ENCODE measurements at regions not wholly inside any gene's neighbourhood (a gene's known extent, or its start where the extent isn't known, plus 50 kb on each side); places are given as distances from the start of the nearest gene placed in this dataset.

DNA sequence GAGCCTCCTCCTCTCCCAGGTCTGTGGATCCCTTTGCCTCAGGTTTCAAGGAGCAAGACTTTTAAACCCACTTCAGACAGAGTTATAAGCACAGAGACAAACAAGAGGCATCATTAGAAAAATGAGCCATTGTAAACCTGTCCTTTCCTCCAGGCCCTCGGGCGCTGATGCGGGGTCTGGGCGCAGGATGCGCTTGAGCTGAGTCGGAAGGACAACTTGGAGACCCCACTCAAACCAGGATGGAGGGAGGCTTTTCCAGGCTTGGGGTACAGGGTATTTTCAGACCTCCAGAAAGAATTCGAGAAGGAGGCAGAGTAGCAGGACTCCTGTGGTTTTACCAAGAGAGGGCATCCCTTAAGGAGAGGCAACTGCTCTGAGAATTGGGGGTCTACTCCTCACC, 155.6 kb downstream of the NUFIP1 start:
- no peak overlapping the region for H3K4me2 ChIP-seq (ENCODE audit: insufficient read depth, low read length)
- no peak for TF ChIP-seq POLR2A (IDR thresholded peaks at IDR 0.05; ENCODE audit: low read depth, low read length)
- TF ChIP-seq, protein P1, sequence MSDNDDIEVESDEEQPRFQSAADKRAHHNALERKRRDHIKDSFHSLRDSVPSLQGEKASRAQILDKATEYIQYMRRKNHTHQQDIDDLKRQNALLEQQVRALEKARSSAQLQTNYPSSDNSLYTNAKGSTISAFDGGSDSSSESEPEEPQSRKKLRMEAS (IDR thresholded peaks at IDR 0.05; ENCODE audit: insufficient read depth, insufficient read length): no peak
- ChIA-PET CTCF (interaction anchor here (0.9 to 1.3 kb wide), 2 partner anchors 23 to 85 kb away, joined by 3 to 4 read pairs; no protein-coding TSS in a partner anchor), POLR2A (no interaction called here)
- no peaks in the 10 kb centered on the region for H3K36me3 ChIP-seq (ENCODE audit: control insufficient read depth in 2 of 2, extremely low read depth in 1 of 2, insufficient read depth in 2 of 2, low read length in 2 of 2)
- no peaks in the 10 kb centered on the region for H3K9me1 ChIP-seq (replicated peaks; ENCODE audit: control insufficient read depth, extremely low read depth, insufficient read depth, low read length)
- H3K27ac ChIP-seq (ENCODE audit: insufficient read depth, low read depth, low read length): no peak overlapping the region
- H4K20me1 ChIP-seq (replicated peaks; ENCODE audit: control insufficient read depth, extremely low read depth, insufficient read depth, low read length): no peaks in the 10 kb centered on the region
- intact Hi-C loops (cut with micrococcal nuclease): no loop called here
- no peak overlapping the region for H2AFZ ChIP-seq (ENCODE audit: low read depth, low read length)
- FAIRE-seq: no peak
- H3K9ac ChIP-seq (replicated peaks; ENCODE audit: extremely low read depth, insufficient read depth, low read length): no peak overlapping the region
- dilution Hi-C loops (cut with MboI; ENCODE audit: extremely low pct_ligation_motif_present, low sequenced_read_pairs): no loop called here
- no peaks in the 10 kb centered on the region for H3K9me3 ChIP-seq (replicated peaks; ENCODE audit: control insufficient read depth, insufficient read depth, low read length)
- no peaks in the 10 kb centered on the region for H3K79me2 ChIP-seq (ENCODE audit: control insufficient read depth, insufficient read depth, low read length)
- H3K4me3 ChIP-seq (replicated peaks in 1 of 3; ENCODE audit: insufficient read depth in 1 of 3, low read depth in 1 of 3, low read length in 3 of 3): no peak overlapping the region
- H3K4me1 ChIP-seq (ENCODE audit: control insufficient read depth, extremely low read depth, insufficient read depth, low read length): peaks cover 17% of the 10 kb centered on the region
- no peaks in the 10 kb centered on the region for H3K27me3 ChIP-seq (ENCODE audit: control insufficient read depth in 2 of 2, insufficient read depth in 2 of 2, low read length in 2 of 2)
- BruUV-seq (replicated peaks): no TSS peak
- no peak for DNase-seq (ENCODE audit: low read depth, low spot score)

- intact Hi-C loops (cut with micrococcal nuclease): no loop called here
- Histone ChIP-seq H3K79me2 (ENCODE audit: control insufficient read depth, insufficient read depth, low read length) (no peaks in the 10 kb centered on the region), H3K9ac (replicated peaks; ENCODE audit: extremely low read depth, insufficient read depth, low read length) (no peak overlapping the region), H3K4me2 (ENCODE audit: insufficient read depth, low read length) (no peak overlapping the region), H3K9me1 (replicated peaks; ENCODE audit: control insufficient read depth, extremely low read depth, insufficient read depth, low read length) (no peaks in the 10 kb centered on the region), H3K9me3 (replicated peaks; ENCODE audit: control insufficient read depth, insufficient read depth, low read length) (no peaks in the 10 kb centered on the region), H3K36me3 (ENCODE audit: control insufficient read depth in 2 of 2, extremely low read depth in 1 of 2, insufficient read depth in 2 of 2, low read length in 2 of 2) (no peaks in the 10 kb centered on the region), H3K27ac (ENCODE audit: insufficient read depth, low read depth, low read length) (no peak overlapping the region), H3K27me3 (ENCODE audit: control insufficient read depth in 2 of 2, insufficient read depth in 2 of 2, low read length in 2 of 2) (no peaks in the 10 kb centered on the region), H2AFZ (ENCODE audit: low read depth, low read length) (no peak overlapping the region), H3K4me3 (replicated peaks in 1 of 3; ENCODE audit: insufficient read depth in 1 of 3, low read depth in 1 of 3, low read length in 3 of 3) (no peak overlapping the region), H3K4me1 (ENCODE audit: control insufficient read depth, extremely low read depth, insufficient read depth, low read length) (peaks cover 15% of the 10 kb centered on the region), H4K20me1 (replicated peaks; ENCODE audit: control insufficient read depth, extremely low read depth, insufficient read depth, low read length) (no peaks in the 10 kb centered on the region)
- ChIA-PET CTCF (interaction anchor here (0.9 to 1.3 kb wide), 2 partner anchors 22 to 86 kb away, joined by 3 to 4 read pairs; no protein-coding TSS in a partner anchor), POLR2A (no interaction called here)
- dilution Hi-C loops (cut with MboI; ENCODE audit: extremely low pct_ligation_motif_present, low sequenced_read_pairs): no loop called here
- FAIRE-seq (no peak), DNase-seq (ENCODE audit: low read depth, low spot score) (no peak)
- TF ChIP-seq CTCF (IDR thresholded peaks at IDR 0.05; ENCODE audit: extremely low read depth in 1 of 2, insufficient read depth in 1 of 2, low read depth in 1 of 2, low read length in 2 of 2) (no peak), EZH2 (IDR thresholded peaks at IDR 0.05; ENCODE audit: borderline replicate concordance, low read depth, low read length, severe bottlenecking) (no peak), GATA2 (IDR thresholded peaks at IDR 0.05; ENCODE audit: insufficient read depth, insufficient read length, low read depth, low read length) (no peak), FOS (IDR thresholded peaks at IDR 0.05; ENCODE audit: borderline replicate concordance, insufficient read depth, low read length) (no peak), JUN (IDR thresholded peaks at IDR 0.05; ENCODE audit: borderline replicate concordance, insufficient read depth, insufficient read length, low read depth) (no peak), POLR2AphosphoS5 (IDR thresholded peaks at IDR 0.05; ENCODE audit: insufficient read depth, low read depth, low read length) (no peak), MYC (IDR thresholded peaks at IDR 0.05; ENCODE audit: low read depth, low read length) (no peak)
- BruUV-seq (replicated peaks): no TSS peak
Observed at GRCh38 chr13:44833139-44833538, 156.1 kb downstream of the NUFIP1 start.
